ENCODE measurements at regions not wholly inside any gene's neighbourhood (a gene's known extent, or its start where the extent isn't known, plus 50 kb on each side); places are given as distances from the start of the nearest gene placed in this dataset.

- TF ChIP-seq CTCF (IDR thresholded peaks at IDR 0.05; ENCODE audit: poor library complexity): no peak
- no peak for TF ChIP-seq EZH2phosphoT487 (IDR thresholded peaks at IDR 0.05; ENCODE audit: low read depth, severe bottlenecking, unreplicated experiment)
Observed at GRCh38 chr20:43372051-43372450, 85.6 kb upstream of the SRSF6 start.

Measured in hepatocyte (in vitro differentiated cells).